ENCODE measurements at regions not wholly inside any gene's neighbourhood (a gene's known extent, or its start where the extent isn't known, plus 50 kb on each side); places are given as distances from the start of the nearest gene placed in this dataset.

- Histone ChIP-seq H2AFZ (ENCODE audit: low read length) (no peak overlapping the region), H3K9ac (ENCODE audit: insufficient read depth, low read length) (no peak overlapping the region), H4K20me1 (ENCODE audit: control insufficient read depth, extremely low read depth, insufficient read depth, low read length) (no peaks in the 10 kb centered on the region), H3K36me3 (ENCODE audit: control insufficient read depth, insufficient read depth, low read length) (no peaks in the 10 kb centered on the region), H3K27ac (ENCODE audit: insufficient read depth, low read length) (no peak overlapping the region), H3K4me3 (replicated peaks in 1 of 4; ENCODE audit: control extremely low read depth in 1 of 4, insufficient read depth in 1 of 4, low read depth in 3 of 4, low read length in 4 of 4) (no peak overlapping the region), H3K79me2 (ENCODE audit: control insufficient read depth, insufficient read depth, low read length) (no peaks in the 10 kb centered on the region), H3K9me3 (ENCODE audit: control insufficient read depth, insufficient read depth, low read depth, low read length) (no peaks in the 10 kb centered on the region), H3K4me1 (ENCODE audit: control insufficient read depth, extremely low read depth, insufficient read depth, low read length) (no peaks in the 10 kb centered on the region), H3K27me3 (ENCODE audit: control insufficient read depth, insufficient read depth, low read length) (no peaks in the 10 kb centered on the region), H3K4me2 (ENCODE audit: extremely low read depth, insufficient read depth, low read length) (no peak overlapping the region)
- TF ChIP-seq, protein P1, sequence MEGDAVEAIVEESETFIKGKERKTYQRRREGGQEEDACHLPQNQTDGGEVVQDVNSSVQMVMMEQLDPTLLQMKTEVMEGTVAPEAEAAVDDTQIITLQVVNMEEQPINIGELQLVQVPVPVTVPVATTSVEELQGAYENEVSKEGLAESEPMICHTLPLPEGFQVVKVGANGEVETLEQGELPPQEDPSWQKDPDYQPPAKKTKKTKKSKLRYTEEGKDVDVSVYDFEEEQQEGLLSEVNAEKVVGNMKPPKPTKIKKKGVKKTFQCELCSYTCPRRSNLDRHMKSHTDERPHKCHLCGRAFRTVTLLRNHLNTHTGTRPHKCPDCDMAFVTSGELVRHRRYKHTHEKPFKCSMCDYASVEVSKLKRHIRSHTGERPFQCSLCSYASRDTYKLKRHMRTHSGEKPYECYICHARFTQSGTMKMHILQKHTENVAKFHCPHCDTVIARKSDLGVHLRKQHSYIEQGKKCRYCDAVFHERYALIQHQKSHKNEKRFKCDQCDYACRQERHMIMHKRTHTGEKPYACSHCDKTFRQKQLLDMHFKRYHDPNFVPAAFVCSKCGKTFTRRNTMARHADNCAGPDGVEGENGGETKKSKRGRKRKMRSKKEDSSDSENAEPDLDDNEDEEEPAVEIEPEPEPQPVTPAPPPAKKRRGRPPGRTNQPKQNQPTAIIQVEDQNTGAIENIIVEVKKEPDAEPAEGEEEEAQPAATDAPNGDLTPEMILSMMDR (conservative IDR thresholded peaks at IDR 0.05 in 1 of 2, IDR thresholded peaks at IDR 0.05 in 1 of 2; ENCODE audit: low read depth in 1 of 2, low read length in 2 of 2) = no peak
- TF ChIP-seq EZH2 (IDR thresholded peaks at IDR 0.05; ENCODE audit: low read length, missing control alignments) = no peak
- DNase-seq (ENCODE audit: low read depth in 2 of 2) = peak in 1 of 2 donors; percentile 18
Measured at GRCh38 chr12:74770552-74770951, 232.9 kb downstream of the ATXN7L3B start.

DNA sequence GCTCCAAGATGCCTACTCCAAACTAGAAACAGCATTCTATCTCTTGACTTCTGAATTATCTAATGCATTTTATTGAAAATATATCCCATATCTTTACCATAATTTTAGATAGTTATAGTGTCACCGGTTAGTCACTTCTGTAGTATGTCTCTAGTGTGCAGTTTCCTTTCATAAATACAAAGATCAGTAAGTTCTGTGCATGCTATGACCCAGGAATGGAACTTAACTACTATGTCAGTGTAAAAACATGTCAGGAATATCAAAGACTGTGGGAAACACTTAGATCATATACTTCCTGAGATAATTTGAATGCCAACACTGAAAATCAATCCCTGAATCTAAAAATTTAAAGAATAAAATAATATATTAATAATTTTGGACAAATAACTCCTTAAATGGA, 237.6 kb downstream of the ATXN7L3B start:
- H3K4me3 ChIP-seq (replicated peaks in 1 of 4; ENCODE audit: control extremely low read depth in 1 of 4, insufficient read depth in 1 of 4, low read depth in 3 of 4, low read length in 4 of 4) = no peak overlapping the region
- H3K79me2 ChIP-seq (ENCODE audit: control insufficient read depth, insufficient read depth, low read length) = no peaks in the 10 kb centered on the region
- no peak overlapping the region for H3K4me2 ChIP-seq (ENCODE audit: extremely low read depth, insufficient read depth, low read length)
- TF ChIP-seq, protein P1 (conservative IDR thresholded peaks at IDR 0.05 in 1 of 2, IDR thresholded peaks at IDR 0.05 in 1 of 2; ENCODE audit: low read depth in 1 of 2, low read length in 2 of 2) = no peak
- no peak for TF ChIP-seq EZH2 (IDR thresholded peaks at IDR 0.05; ENCODE audit: low read length, missing control alignments)
- DNase-seq (ENCODE audit: low read depth in 2 of 2) = no peak
- H3K9me3 ChIP-seq (ENCODE audit: control insufficient read depth, insufficient read depth, low read depth, low read length) = no peaks in the 10 kb centered on the region
- no peak overlapping the region for H3K27ac ChIP-seq (ENCODE audit: insufficient read depth, low read length)
- H3K36me3 ChIP-seq (ENCODE audit: control insufficient read depth, insufficient read depth, low read length) = no peaks in the 10 kb centered on the region
- no peak overlapping the region for H3K9ac ChIP-seq (ENCODE audit: insufficient read depth, low read length)
- no peaks in the 10 kb centered on the region for H4K20me1 ChIP-seq (ENCODE audit: control insufficient read depth, extremely low read depth, insufficient read depth, low read length)
- no peak overlapping the region for H2AFZ ChIP-seq (ENCODE audit: low read length)
- H3K4me1 ChIP-seq (ENCODE audit: control insufficient read depth, extremely low read depth, insufficient read depth, low read length) = no peaks in the 10 kb centered on the region
- H3K27me3 ChIP-seq (ENCODE audit: control insufficient read depth, insufficient read depth, low read length) = no peaks in the 10 kb centered on the region

DNA sequence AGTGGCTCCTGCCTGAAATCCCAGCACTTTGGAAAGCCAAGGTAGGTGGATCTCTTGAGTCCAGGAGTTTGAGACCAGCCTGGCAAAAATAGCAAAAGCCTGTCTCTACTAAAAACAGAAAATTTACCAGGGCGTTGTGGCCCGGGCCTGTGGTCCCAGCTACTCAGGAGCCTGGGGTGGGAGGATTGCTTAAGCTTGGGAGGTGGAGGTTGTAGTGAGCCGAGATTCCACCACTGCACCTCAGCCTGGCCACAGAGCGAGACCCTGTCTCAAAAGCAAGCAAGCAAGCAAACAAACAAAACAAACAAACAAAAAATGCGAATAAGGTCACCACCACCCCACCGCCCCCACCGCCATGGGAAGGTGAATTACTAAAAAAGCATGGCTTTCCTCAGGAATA, 238.7 kb downstream of the ATXN7L3B start:
- DNase-seq (ENCODE audit: low read depth in 2 of 2) = no peak
- Histone ChIP-seq H3K4me2 (ENCODE audit: extremely low read depth, insufficient read depth, low read length) (no peak overlapping the region), H3K27ac (ENCODE audit: insufficient read depth, low read length) (no peak overlapping the region), H3K79me2 (ENCODE audit: control insufficient read depth, insufficient read depth, low read length) (no peaks in the 10 kb centered on the region), H3K9ac (ENCODE audit: insufficient read depth, low read length) (no peak overlapping the region), H4K20me1 (ENCODE audit: control insufficient read depth, extremely low read depth, insufficient read depth, low read length) (no peaks in the 10 kb centered on the region), H2AFZ (ENCODE audit: low read length) (no peak overlapping the region), H3K4me1 (ENCODE audit: control insufficient read depth, extremely low read depth, insufficient read depth, low read length) (no peaks in the 10 kb centered on the region), H3K9me3 (ENCODE audit: control insufficient read depth, insufficient read depth, low read depth, low read length) (no peaks in the 10 kb centered on the region), H3K36me3 (ENCODE audit: control insufficient read depth, insufficient read depth, low read length) (no peaks in the 10 kb centered on the region), H3K27me3 (ENCODE audit: control insufficient read depth, insufficient read depth, low read length) (no peaks in the 10 kb centered on the region), H3K4me3 (replicated peaks in 1 of 4; ENCODE audit: control extremely low read depth in 1 of 4, insufficient read depth in 1 of 4, low read depth in 3 of 4, low read length in 4 of 4) (no peak overlapping the region)
- TF ChIP-seq, protein P1 (conservative IDR thresholded peaks at IDR 0.05 in 1 of 2, IDR thresholded peaks at IDR 0.05 in 1 of 2; ENCODE audit: low read depth in 1 of 2, low read length in 2 of 2) = no peak
- no peak for TF ChIP-seq EZH2 (IDR thresholded peaks at IDR 0.05; ENCODE audit: low read length, missing control alignments)
